ENCODE measurements at regions not wholly inside any gene's neighbourhood (a gene's known extent, or its start where the extent isn't known, plus 50 kb on each side); places are given as distances from the start of the nearest gene placed in this dataset.

- DNase-seq (no peak), ATAC-seq (no peak)
- no peaks in the 10 kb centered on the region for H3K9me3 ChIP-seq (ENCODE audit: low read length)
- H4K20me1 ChIP-seq (ENCODE audit: low read length), result no peaks in the 10 kb centered on the region
- TF ChIP-seq CTCF (conservative IDR thresholded peaks at IDR 0.05; ENCODE audit: low read depth, low read length), result no peak
- TF ChIP-seq EZH2 (IDR thresholded peaks at IDR 0.05; ENCODE audit: low read length, unreplicated experiment), result no peak
- TF ChIP-seq EZH2phosphoT487 (IDR thresholded peaks at IDR 0.05; ENCODE audit: borderline replicate concordance, low read length), result no peak
- H2AFZ ChIP-seq (ENCODE audit: low read length), result no peak overlapping the region
- no peaks in the 10 kb centered on the region for H3K9me2 ChIP-seq (replicated peaks; ENCODE audit: low read length)
- no peaks in the 10 kb centered on the region for H3K4me1 ChIP-seq (ENCODE audit: insufficient read depth, low read length)
- intact Hi-C loops (cut with micrococcal nuclease), result no loop called here
- H3K4me3 ChIP-seq (ENCODE audit: low read length), result no peak overlapping the region
- BruUV-seq (replicated peaks), result no TSS peak
- no peaks in the 10 kb centered on the region for H3K36me3 ChIP-seq (ENCODE audit: low read depth, low read length)
- H3K27me3 ChIP-seq (ENCODE audit: low read length), result no peaks in the 10 kb centered on the region
- ChIA-PET CTCF (no interaction called here), POLR2A (ENCODE audit: unreplicated experiment) (no interaction called here)
- H3K4me2 ChIP-seq (ENCODE audit: low read length), result no peak overlapping the region
- H3K27ac ChIP-seq (ENCODE audit: low read length), result no peak overlapping the region
- H3K79me2 ChIP-seq (ENCODE audit: low read length), result no peaks in the 10 kb centered on the region
- no peaks in the 10 kb centered on the region for H3F3A ChIP-seq (ENCODE audit: low read length, unreplicated experiment)
- no peak overlapping the region for H3K9ac ChIP-seq (ENCODE audit: low read length)
Measured at GRCh38 chr11:80317612-80318011, 876.8 kb upstream of the TENM4 start.

GRCh38 chr11:80315200-80315599 is 874.4 kb upstream of the TENM4 start:
- POLR2A ChIA-PET (ENCODE audit: unreplicated experiment), result no interaction called here
- no peak overlapping the region for H3K4me2 ChIP-seq (ENCODE audit: low read length)
- no peaks in the 10 kb centered on the region for H3F3A ChIP-seq (ENCODE audit: low read length, unreplicated experiment)
- H3K4me3 ChIP-seq (ENCODE audit: low read length), result no peak overlapping the region
- no peak for ATAC-seq
- H4K20me1 ChIP-seq (ENCODE audit: low read length), result no peaks in the 10 kb centered on the region
- no TSS peak for BruUV-seq (replicated peaks)
- no peak overlapping the region for H2AFZ ChIP-seq (ENCODE audit: low read length)
- DNase-seq, result no peak
- intact Hi-C loops (cut with micrococcal nuclease), result no loop called here
- no peaks in the 10 kb centered on the region for H3K9me3 ChIP-seq (ENCODE audit: low read length)
- H3K9me2 ChIP-seq (replicated peaks; ENCODE audit: low read length), result no peaks in the 10 kb centered on the region
- no peaks in the 10 kb centered on the region for H3K79me2 ChIP-seq (ENCODE audit: low read length)
- H3K9ac ChIP-seq (ENCODE audit: low read length), result no peak overlapping the region
- no peak for TF ChIP-seq EZH2 (IDR thresholded peaks at IDR 0.05; ENCODE audit: low read length, unreplicated experiment)
- no peak for TF ChIP-seq CTCF (conservative IDR thresholded peaks at IDR 0.05; ENCODE audit: low read depth, low read length)
- no peak for TF ChIP-seq EZH2phosphoT487 (IDR thresholded peaks at IDR 0.05; ENCODE audit: borderline replicate concordance, low read length)
- no peak overlapping the region for H3K27ac ChIP-seq (ENCODE audit: low read length)
- H3K4me1 ChIP-seq (ENCODE audit: insufficient read depth, low read length), result no peaks in the 10 kb centered on the region
- no peaks in the 10 kb centered on the region for H3K36me3 ChIP-seq (ENCODE audit: low read depth, low read length)
- H3K27me3 ChIP-seq (ENCODE audit: low read length), result no peaks in the 10 kb centered on the region
- CTCF ChIA-PET, result no interaction called here

- peak; percentile 8 for DNase-seq
- TF ChIP-seq EZH2phosphoT487 (IDR thresholded peaks at IDR 0.05; ENCODE audit: borderline replicate concordance, low read length), result no peak
- no peak for TF ChIP-seq CTCF (conservative IDR thresholded peaks at IDR 0.05; ENCODE audit: low read depth, low read length)
- TF ChIP-seq EZH2 (IDR thresholded peaks at IDR 0.05; ENCODE audit: low read length, unreplicated experiment), result no peak
- H2AFZ ChIP-seq (ENCODE audit: low read length), result no peak overlapping the region
- H3K4me3 ChIP-seq (ENCODE audit: low read length), result no peak overlapping the region
- no peaks in the 10 kb centered on the region for H3K4me1 ChIP-seq (ENCODE audit: insufficient read depth, low read length)
- H3K9ac ChIP-seq (ENCODE audit: low read length), result no peak overlapping the region
- no TSS peak for BruUV-seq (replicated peaks)
- intact Hi-C loops (cut with micrococcal nuclease), result no loop called here
- ChIA-PET CTCF (no interaction called here), POLR2A (ENCODE audit: unreplicated experiment) (no interaction called here)
- no peaks in the 10 kb centered on the region for H4K20me1 ChIP-seq (ENCODE audit: low read length)
- H3K79me2 ChIP-seq (ENCODE audit: low read length), result no peaks in the 10 kb centered on the region
- no peak overlapping the region for H3K4me2 ChIP-seq (ENCODE audit: low read length)
- ATAC-seq, result no peak
- no peaks in the 10 kb centered on the region for H3K36me3 ChIP-seq (ENCODE audit: low read depth, low read length)
- H3K27me3 ChIP-seq (ENCODE audit: low read length), result no peaks in the 10 kb centered on the region
- no peaks in the 10 kb centered on the region for H3K9me2 ChIP-seq (replicated peaks; ENCODE audit: low read length)
- no peaks in the 10 kb centered on the region for H3F3A ChIP-seq (ENCODE audit: low read length, unreplicated experiment)
- no peaks in the 10 kb centered on the region; the same call in 1 of the 2 replicates for H3K9me3 ChIP-seq (ENCODE audit: low read length)
- H3K27ac ChIP-seq (ENCODE audit: low read length), result no peak overlapping the region
Measured at GRCh38 chr11:80309301-80309700, 868.5 kb upstream of the TENM4 start.

Data from PC-3 (cell line).